ENCODE measurements at regions not wholly inside any gene's neighbourhood (a gene's known extent, or its start where the extent isn't known, plus 50 kb on each side); places are given as distances from the start of the nearest gene placed in this dataset.

DNA sequence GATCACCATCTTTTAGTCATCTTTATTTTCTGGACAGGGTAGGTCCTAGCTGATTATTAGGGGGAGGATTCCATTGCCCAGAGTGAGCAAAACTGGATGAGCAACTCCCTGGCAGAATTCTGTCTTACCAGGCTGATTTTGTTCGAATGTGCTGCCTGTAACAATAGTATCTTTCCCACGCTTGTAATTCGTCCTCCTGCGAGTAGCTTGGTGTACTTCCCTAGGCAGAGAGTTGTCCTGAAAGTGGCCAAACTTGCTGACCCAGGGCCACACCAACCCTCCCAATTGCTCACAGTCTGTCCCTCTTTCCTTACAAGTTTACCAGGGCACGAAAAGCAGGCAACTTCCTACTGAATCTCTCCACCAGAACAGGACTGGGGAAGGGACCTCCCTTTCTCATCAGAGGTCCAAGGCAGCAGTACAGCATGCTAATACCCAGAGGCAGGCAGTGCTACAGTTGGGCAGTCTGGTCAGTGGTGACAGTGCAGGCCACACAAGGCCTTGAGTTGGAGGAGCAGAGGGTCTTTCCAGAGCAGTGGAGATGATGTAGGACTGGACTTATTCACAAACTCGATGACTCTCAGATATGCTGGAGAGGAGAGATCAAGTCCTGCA lies 67.8 kb upstream of the NLK start:
- ATAC-seq (no peak), DNase-seq (no peak)
- no peak overlapping the region for H3K27ac Mint-ChIP-seq
- CTCF ChIA-PET: interaction anchor here (0.7 to 1.2 kb wide), 2 partner anchors 10 kb away, joined by 4 read pairs; no protein-coding TSS in a partner anchor
- peaks cover 4% of the 10 kb centered on the region for H3K27me3 Mint-ChIP-seq
- no peaks in the 10 kb centered on the region for H3K9me3 Mint-ChIP-seq (ENCODE audit: low read depth)
- no peaks in the 10 kb centered on the region for H3K4me1 Mint-ChIP-seq
- H3K4me3 Mint-ChIP-seq: no peak overlapping the region
- POLR2A ChIA-PET: no interaction called here
- intact Hi-C loops (cut with DNase I, micrococcal nuclease): no loop called here
- H3K36me3 Mint-ChIP-seq (ENCODE audit: low read depth): no peaks in the 10 kb centered on the region

DNA sequence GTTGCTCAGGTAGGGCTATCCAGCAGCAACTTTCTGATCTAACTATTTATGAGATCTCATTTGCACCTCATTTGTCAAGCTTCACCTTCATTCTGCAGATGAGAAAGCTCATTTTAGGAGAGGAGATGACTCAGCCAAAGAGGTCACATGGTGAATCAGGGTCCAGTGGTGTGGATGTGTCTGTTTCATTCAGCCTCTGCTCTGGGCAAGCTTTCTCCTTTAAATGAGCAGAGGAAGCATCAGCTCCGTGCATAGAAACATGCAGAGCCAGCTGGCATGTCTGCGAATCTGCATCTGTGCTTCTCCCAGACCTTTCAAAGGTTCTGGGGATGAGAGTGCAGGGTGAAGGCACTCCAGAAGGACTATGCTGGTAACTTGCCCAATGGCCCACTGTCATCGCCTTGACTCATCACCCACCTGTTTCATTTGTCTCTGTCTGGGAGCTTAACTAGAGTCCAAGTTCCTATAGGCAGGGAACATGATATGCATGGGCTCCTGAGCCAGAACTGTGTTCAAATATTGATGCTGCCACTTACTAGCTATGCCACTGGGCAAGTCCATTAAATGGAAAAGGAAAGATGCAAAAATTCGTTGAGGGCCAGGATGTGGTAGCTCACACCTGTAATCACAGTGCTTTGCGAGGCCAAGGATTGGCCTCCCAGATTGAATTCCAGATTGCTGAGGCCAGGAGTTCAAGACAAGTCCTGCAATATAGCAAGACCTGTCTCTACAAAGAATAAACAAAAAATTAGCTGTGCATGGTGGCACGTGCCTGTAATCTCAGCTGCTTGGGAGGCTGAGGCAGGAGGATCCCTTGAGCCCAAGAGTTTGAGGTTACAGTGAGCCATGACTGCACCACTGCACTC lies 67.1 kb upstream of the NLK start:
- Mint-ChIP-seq H3K27ac (no peak overlapping the region), H3K4me3 (no peak overlapping the region), H3K9me3 (ENCODE audit: low read depth) (no peaks in the 10 kb centered on the region), H3K4me1 (no peaks in the 10 kb centered on the region), H3K36me3 (ENCODE audit: low read depth) (no peaks in the 10 kb centered on the region), H3K27me3 (peaks cover 3% of the 10 kb centered on the region)
- CTCF ChIA-PET: interaction anchor here (1.2 kb wide), 1 partner anchor 11 kb away, joined by 4 read pairs; no protein-coding TSS in a partner anchor
- ATAC-seq (no peak), DNase-seq (no peak)
- POLR2A ChIA-PET: no interaction called here
- intact Hi-C loops (cut with DNase I, micrococcal nuclease): no loop called here

DNA sequence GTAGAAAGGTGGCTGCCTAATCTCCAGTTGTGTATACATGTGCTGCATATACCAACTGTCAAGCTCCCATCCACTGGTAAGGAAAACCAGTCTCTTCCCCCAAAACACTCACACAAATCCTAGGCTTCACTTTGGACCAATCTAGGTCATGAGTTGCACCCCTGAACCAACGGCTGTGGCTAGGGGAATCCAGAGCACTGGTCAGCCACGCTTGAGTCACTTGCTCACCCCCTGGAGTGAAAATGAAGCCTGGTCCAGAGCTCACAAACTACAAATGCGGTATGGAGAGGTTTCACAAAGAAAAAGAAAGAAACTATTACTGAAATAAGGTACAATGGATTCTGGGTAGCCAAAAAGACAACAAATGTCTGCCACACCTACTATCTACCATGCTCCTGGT lies 66.1 kb upstream of the NLK start:
- no peak overlapping the region for H3K27ac Mint-ChIP-seq
- no peak for ATAC-seq
- H3K36me3 Mint-ChIP-seq (ENCODE audit: low read depth): no peaks in the 10 kb centered on the region
- H3K27me3 Mint-ChIP-seq: peaks cover 3% of the 10 kb centered on the region
- intact Hi-C loops (cut with DNase I, micrococcal nuclease): no loop called here
- no peaks in the 10 kb centered on the region for H3K9me3 Mint-ChIP-seq (ENCODE audit: low read depth)
- no peak overlapping the region for H3K4me3 Mint-ChIP-seq
- H3K4me1 Mint-ChIP-seq: no peaks in the 10 kb centered on the region
- ChIA-PET POLR2A (no interaction called here), CTCF (no interaction called here)
- no peak for DNase-seq

DNA sequence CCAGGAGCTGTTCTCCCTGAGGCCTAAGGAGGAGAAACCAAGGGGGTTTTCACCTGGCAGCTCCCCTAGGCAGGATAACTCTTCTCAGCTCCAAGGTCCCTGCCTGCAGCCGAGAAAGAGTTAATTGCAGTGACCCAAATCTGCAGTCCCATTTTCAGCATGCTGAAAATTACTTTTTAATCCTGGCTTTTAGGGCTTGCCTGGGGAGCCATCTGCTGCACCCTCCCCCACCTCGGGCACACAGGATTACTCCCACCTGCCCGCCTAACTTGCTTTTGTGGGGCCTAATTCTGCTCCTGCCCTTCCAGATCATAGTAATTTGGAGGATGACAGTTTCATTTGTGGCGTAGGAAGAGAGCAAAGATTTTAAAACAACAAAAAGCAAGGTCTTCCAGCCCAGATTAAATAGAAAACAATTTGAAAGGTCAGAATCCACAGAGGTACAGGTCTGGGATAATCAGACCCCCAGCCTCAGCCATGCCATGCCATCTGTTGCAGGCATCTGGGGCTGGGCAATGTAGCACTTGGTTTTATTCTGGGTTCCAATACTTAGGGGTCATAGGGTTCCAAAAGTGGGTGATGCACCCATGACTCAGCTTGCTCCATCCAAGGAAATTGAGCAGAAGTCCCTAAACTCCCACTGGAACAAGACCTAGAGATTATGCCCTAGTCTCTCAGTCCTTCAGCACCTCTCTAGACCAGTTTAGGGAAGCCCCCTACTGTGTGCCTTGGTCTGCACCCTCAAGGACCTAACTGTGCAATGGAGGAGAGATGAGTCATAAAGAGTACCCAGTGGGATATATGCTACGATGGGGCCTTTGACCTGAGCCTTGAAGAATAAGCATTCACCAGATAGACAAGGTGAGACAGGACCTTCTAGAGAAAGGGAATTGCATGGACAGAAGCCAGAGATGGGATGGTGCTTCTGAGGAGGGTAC lies 64.5 kb upstream of the NLK start:
- DNase-seq: no peak
- intact Hi-C loops (cut with DNase I, micrococcal nuclease): no loop called here
- no peaks in the 10 kb centered on the region for H3K4me1 Mint-ChIP-seq
- H3K9me3 Mint-ChIP-seq (ENCODE audit: low read depth): no peaks in the 10 kb centered on the region
- no peaks in the 10 kb centered on the region for H3K36me3 Mint-ChIP-seq (ENCODE audit: low read depth)
- no peak overlapping the region for H3K27ac Mint-ChIP-seq
- H3K4me3 Mint-ChIP-seq: no peak overlapping the region
- peaks cover 6% of the 10 kb centered on the region for H3K27me3 Mint-ChIP-seq
- ChIA-PET POLR2A (no interaction called here), CTCF (no interaction called here)
- ATAC-seq: no peak

DNA sequence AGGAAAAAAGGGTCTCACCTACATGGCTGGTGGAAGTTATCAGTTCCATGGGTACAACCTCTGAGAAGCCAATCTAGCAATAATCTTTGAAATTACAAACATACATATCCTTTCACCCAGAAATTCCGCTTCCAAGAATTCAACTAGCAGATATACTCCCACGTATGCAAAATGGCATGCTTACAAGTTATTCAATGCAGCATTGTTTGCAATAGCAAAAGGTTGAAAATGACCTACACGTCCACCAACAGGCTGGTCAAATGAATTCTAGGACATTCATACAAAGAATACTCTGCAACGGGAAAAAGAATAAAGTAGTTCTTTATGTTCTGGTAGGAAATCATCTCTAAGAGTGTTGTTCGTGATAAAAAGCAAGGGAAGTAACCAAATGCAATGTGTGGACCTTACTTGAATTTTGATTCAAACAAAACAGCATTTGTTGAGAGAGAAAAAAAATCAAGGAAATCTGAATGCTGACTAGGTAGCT lies 63.7 kb upstream of the NLK start:
- intact Hi-C loops (cut with DNase I, micrococcal nuclease): no loop called here
- no peaks in the 10 kb centered on the region for H3K4me1 Mint-ChIP-seq
- POLR2A ChIA-PET: no interaction called here
- peaks cover 6% of the 10 kb centered on the region for H3K27me3 Mint-ChIP-seq
- H3K27ac Mint-ChIP-seq: no peak overlapping the region
- no peak overlapping the region for H3K4me3 Mint-ChIP-seq
- ATAC-seq: no peak
- CTCF ChIA-PET: no interaction called here
- no peaks in the 10 kb centered on the region for H3K36me3 Mint-ChIP-seq (ENCODE audit: low read depth)
- no peak for DNase-seq
- H3K9me3 Mint-ChIP-seq (ENCODE audit: low read depth): no peaks in the 10 kb centered on the region

DNA sequence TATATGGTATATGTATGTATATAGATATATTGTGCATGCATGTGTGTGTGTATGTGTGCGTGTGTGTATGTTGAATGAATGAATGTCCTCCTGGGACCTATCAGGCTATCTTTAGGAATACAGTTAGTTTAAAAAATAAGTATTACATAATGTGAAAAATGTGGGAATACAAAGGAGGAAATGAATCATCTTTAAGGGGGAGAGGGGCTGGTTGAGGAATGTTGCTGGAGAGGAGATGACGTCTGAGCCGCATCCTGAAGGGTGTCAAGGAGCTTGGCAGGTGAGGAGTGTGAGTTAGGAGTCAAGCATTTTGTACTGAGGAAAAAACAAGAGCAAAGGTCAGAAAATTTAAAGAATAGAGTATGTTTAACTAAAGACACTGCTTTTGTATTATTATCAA lies 62.4 kb upstream of the NLK start:
- H3K36me3 Mint-ChIP-seq (ENCODE audit: low read depth): no peaks in the 10 kb centered on the region
- ATAC-seq (no peak), DNase-seq (no peak)
- ChIA-PET POLR2A (no interaction called here), CTCF (interaction anchor here (0.6 kb wide), 1 partner anchor 11 kb away, joined by 3 read pairs; no protein-coding TSS in a partner anchor)
- H3K27me3 Mint-ChIP-seq: peaks cover 10% of the 10 kb centered on the region
- peaks cover 3% of the 10 kb centered on the region for H3K4me1 Mint-ChIP-seq
- H3K27ac Mint-ChIP-seq: no peak overlapping the region
- intact Hi-C loops (cut with DNase I, micrococcal nuclease): no loop called here
- H3K9me3 Mint-ChIP-seq (ENCODE audit: low read depth): no peaks in the 10 kb centered on the region
- no peak overlapping the region for H3K4me3 Mint-ChIP-seq

DNA sequence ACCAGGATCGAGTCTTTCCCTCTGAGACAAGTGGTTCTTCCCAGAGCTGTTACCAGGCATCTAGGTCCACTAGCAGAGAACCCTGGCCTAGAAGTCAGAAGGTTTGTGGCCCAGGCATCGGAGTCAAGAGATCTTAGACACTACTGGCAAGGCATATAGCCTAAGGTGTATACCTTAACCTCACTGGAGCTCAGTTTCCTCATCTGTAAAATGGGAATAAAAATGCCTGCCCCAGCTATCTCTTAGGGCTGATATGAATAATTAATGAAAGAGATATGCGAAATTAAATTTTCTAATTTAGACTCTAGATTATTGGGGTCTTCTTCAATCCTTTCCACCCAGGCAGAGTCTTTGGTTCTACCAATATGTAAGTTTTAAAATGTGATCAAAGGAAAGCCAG lies 60.5 kb upstream of the NLK start:
- no peak overlapping the region for H3K27ac Mint-ChIP-seq
- intact Hi-C loops (cut with DNase I, micrococcal nuclease): no loop called here
- peaks cover 7% of the 10 kb centered on the region for H3K4me1 Mint-ChIP-seq
- ATAC-seq (no peak), DNase-seq (no peak)
- ChIA-PET POLR2A (no interaction called here), CTCF (interaction anchor here (1.6 kb wide), 1 partner anchor 88 kb away, joined by 4 read pairs; no protein-coding TSS in a partner anchor)
- H3K4me3 Mint-ChIP-seq: no peak overlapping the region
- H3K36me3 Mint-ChIP-seq (ENCODE audit: low read depth): no peaks in the 10 kb centered on the region
- no peaks in the 10 kb centered on the region for H3K9me3 Mint-ChIP-seq (ENCODE audit: low read depth)
- peaks cover 11% of the 10 kb centered on the region for H3K27me3 Mint-ChIP-seq

DNA sequence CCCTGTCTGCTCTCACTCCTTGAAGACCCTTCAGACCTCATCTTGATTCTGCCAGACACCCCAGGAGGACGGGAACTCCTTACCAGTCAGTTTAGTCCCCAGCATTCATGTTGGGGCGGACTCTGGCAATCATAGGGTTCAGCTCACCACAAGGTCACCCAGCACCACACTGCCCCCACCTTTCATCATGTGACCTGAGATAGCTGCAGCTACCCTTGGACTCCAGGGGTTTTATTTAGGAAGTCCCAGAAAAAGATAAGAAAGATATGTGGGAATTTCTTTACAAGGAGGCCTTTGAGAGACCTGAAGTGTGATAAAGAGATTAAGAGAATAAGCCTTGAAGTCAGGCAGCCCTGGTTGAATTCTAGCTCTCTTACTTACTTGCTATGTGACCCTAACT lies 59.8 kb upstream of the NLK start:
- no peak for DNase-seq
- intact Hi-C loops (cut with DNase I, micrococcal nuclease): no loop called here
- ATAC-seq: no peak
- Mint-ChIP-seq H3K27me3 (peaks cover 11% of the 10 kb centered on the region), H3K4me1 (peaks cover 7% of the 10 kb centered on the region), H3K27ac (no peak overlapping the region), H3K36me3 (ENCODE audit: low read depth) (no peaks in the 10 kb centered on the region), H3K4me3 (no peak overlapping the region), H3K9me3 (ENCODE audit: low read depth) (no peaks in the 10 kb centered on the region)
- POLR2A ChIA-PET: no interaction called here
- CTCF ChIA-PET: interaction anchor here (0.7 to 1.6 kb wide), 2 partner anchors 89 to 251 kb away, joined by 3 to 4 read pairs; no protein-coding TSS in a partner anchor

DNA sequence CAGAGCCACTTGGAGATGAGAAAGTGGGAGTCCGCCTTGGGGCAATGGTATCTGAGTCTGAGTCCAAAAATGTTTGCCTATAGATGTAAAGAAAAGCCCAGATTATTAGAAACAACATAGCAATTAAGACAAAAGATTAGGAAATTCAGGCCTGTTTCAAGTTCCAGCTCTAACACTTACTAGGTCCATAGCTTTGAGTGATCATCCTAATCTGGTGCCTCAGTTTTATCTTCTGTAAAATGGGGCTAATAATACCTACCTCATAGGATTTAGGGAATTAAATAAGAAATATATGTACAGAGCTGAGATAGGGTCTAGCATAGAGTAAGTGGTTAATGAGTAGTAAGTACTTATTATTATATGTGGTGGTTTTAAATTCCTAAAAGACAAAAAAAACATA lies 58.6 kb upstream of the NLK start:
- no peak for ATAC-seq
- Mint-ChIP-seq H3K36me3 (ENCODE audit: low read depth) (no peaks in the 10 kb centered on the region), H3K4me1 (peaks cover 7% of the 10 kb centered on the region), H3K27me3 (peaks cover 11% of the 10 kb centered on the region), H3K27ac (no peak overlapping the region), H3K4me3 (no peak overlapping the region), H3K9me3 (ENCODE audit: low read depth) (no peaks in the 10 kb centered on the region)
- ChIA-PET CTCF (no interaction called here), POLR2A (no interaction called here)
- DNase-seq: no peak
- intact Hi-C loops (cut with DNase I, micrococcal nuclease): no loop called here

DNA sequence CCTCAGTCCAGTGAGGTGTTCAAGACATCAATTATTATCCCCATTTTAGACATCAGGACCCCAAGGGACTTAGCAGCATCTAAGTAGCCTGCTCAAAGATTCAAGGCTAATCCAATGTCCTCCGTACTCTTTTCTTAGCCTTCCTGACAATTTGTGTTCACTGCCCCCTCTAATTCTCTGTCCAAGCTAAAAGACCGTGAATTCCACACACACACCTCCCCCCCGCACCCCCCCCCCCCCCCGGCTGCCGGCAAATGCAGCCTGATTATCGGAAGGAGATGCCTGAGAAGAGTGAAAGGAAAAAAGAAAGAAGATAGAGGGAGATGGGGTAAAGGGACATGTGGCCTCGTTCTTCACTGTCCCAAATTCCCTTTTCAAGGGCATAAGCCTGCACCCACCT lies 58.1 kb upstream of the NLK start:
- Mint-ChIP-seq H3K27ac (no peak overlapping the region), H3K27me3 (peaks cover 11% of the 10 kb centered on the region), H3K4me3 (no peak overlapping the region), H3K9me3 (ENCODE audit: low read depth) (no peaks in the 10 kb centered on the region), H3K4me1 (peaks cover 7% of the 10 kb centered on the region), H3K36me3 (ENCODE audit: low read depth) (no peaks in the 10 kb centered on the region)
- intact Hi-C loops (cut with DNase I, micrococcal nuclease): no loop called here
- POLR2A ChIA-PET: no interaction called here
- CTCF ChIA-PET: no interaction called here
- no peak for DNase-seq
- no peak for ATAC-seq

DNA sequence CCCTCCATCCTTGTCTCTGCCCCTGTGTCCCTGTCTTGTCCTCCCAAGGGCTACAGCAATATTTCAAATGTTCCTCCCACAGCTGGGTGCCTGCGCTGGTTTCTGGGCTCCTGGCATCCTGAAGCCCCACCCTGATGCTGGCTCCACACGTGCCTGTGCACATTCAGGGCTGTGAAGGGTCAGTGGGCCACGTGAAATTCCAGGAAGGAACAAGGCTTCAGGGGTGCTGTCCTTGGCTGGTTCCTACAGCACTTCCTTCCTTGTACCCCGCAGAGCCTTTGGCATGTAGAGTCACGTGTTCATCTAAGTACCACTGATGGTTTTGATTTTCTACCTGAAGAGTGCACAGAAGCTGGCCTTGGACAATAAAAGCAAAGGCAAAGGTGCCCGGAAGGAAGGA lies 57.7 kb upstream of the NLK start:
- DNase-seq (no peak), ATAC-seq (no peak)
- no peaks in the 10 kb centered on the region for H3K36me3 Mint-ChIP-seq (ENCODE audit: low read depth)
- no peak overlapping the region for H3K4me3 Mint-ChIP-seq
- no peak overlapping the region for H3K27ac Mint-ChIP-seq
- no peaks in the 10 kb centered on the region for H3K9me3 Mint-ChIP-seq (ENCODE audit: low read depth)
- peaks cover 7% of the 10 kb centered on the region for H3K4me1 Mint-ChIP-seq
- peaks cover 11% of the 10 kb centered on the region for H3K27me3 Mint-ChIP-seq
- intact Hi-C loops (cut with DNase I, micrococcal nuclease): no loop called here
- ChIA-PET CTCF (no interaction called here), POLR2A (no interaction called here)
